ENCODE measurements at regions not wholly inside any gene's neighbourhood (a gene's known extent, or its start where the extent isn't known, plus 50 kb on each side); places are given as distances from the start of the nearest gene placed in this dataset.

- H3K36me3 Mint-ChIP-seq (ENCODE audit: low read depth) = no peaks in the 10 kb centered on the region
- no peak overlapping the region for H3K27ac Mint-ChIP-seq
- no peaks in the 10 kb centered on the region for H3K27me3 Mint-ChIP-seq (ENCODE audit: low read depth)
- no peaks in the 10 kb centered on the region for H3K9me3 Mint-ChIP-seq
- H3K4me1 Mint-ChIP-seq (ENCODE audit: low read depth) = no peaks in the 10 kb centered on the region
- H3K4me3 Mint-ChIP-seq = no peak overlapping the region
- no peak for DNase-seq (ENCODE audit: low spot score)
These were observed 261.4 kb downstream of the BAMBI start for GRCh38 chr10:28938745-28939144.

DNA sequence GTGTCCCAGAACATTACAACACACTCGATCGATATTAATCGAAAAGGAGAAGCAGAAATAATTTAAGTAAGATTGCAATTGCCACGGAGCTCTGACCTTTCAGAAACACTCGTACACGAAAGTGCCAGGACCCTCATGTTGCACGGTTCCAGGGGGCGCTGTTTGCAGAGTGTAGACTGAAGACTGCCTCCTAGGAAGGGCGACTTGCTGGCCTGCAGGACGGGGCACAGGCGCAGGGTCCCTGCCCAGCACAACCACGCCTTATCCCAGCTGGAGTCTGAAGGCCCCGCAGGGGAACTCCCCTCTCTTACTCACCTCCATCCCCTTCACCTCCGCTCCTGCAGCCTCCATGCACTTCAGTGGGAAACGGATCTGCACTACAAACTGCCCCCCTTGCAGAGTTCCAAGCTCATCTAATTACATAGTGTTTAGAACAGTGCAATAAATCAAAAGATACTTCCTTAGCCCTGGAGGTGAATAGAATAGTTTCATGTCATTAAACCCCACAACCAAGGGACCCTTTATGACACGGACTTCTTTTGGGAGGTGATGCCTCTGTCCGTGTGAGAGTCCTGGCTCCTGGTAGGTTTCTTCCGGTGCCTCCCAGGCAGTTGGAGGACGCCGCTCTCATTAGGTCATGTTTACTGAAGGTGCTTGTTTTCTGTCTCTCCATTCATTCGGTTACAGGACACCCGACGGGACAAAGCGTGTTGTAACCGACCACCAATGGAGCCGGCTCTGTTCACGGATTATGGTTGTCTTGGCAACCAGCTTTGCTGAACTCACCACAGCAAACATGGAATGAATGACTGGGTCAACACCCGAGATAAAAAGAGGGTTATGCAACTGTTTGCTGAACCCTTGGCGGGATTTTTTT lies 262.2 kb downstream of the BAMBI start:
- Mint-ChIP-seq H3K27me3 (ENCODE audit: low read depth) (no peaks in the 10 kb centered on the region), H3K36me3 (ENCODE audit: low read depth) (no peaks in the 10 kb centered on the region), H3K9me3 (no peaks in the 10 kb centered on the region), H3K27ac (no peak overlapping the region), H3K4me1 (ENCODE audit: low read depth) (no peaks in the 10 kb centered on the region), H3K4me3 (no peak overlapping the region)
- DNase-seq (ENCODE audit: low spot score) = no peak

DNA sequence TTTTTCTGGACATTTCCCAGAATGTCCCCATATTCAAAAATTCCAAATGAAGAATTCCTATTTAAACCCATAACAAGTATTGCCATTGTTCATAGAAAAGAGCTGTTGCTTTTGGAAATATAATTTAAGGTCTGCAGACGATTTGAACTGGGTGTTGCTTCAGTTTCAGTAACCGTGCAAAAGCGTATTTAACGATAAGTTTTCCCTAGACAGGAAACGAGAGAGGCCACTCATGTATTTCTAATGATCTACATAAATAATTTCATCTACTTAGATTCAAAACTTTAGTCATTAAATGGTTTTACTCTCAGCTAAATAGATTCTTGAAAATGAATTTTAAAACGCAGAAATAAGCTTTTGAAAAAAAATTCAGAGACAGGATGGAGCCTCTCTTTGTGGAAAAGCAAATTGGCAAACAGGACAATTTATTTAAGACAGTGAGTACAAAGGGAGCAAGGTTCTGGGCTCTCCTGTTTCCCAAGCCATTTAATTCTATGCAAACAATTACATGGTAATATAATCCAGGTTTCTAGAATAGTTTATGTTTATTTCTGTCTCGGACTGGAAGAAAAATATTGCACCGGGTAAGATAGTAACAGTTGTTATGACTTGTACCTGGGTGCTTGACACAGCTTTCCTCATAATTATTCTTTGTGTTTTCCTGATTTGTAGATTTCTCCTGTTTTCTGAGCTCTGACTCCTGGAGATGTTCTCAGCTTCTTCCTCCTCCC lies 263.0 kb downstream of the BAMBI start:
- Mint-ChIP-seq H3K4me3 (no peak overlapping the region), H3K36me3 (ENCODE audit: low read depth) (no peaks in the 10 kb centered on the region), H3K9me3 (no peaks in the 10 kb centered on the region), H3K4me1 (ENCODE audit: low read depth) (no peaks in the 10 kb centered on the region), H3K27ac (no peak overlapping the region), H3K27me3 (ENCODE audit: low read depth) (no peaks in the 10 kb centered on the region)
- no peak for DNase-seq (ENCODE audit: low spot score)

- Mint-ChIP-seq H3K4me1 (ENCODE audit: low read depth) (no peaks in the 10 kb centered on the region), H3K27ac (no peak overlapping the region), H3K27me3 (ENCODE audit: low read depth) (no peaks in the 10 kb centered on the region), H3K9me3 (no peaks in the 10 kb centered on the region), H3K36me3 (ENCODE audit: low read depth) (no peaks in the 10 kb centered on the region), H3K4me3 (no peak overlapping the region)
- no peak for DNase-seq (ENCODE audit: low spot score)
These were observed 264.7 kb downstream of the BAMBI start for GRCh38 chr10:28942012-28942411.

- H3K4me3 Mint-ChIP-seq = no peak overlapping the region
- H3K4me1 Mint-ChIP-seq (ENCODE audit: low read depth) = no peaks in the 10 kb centered on the region
- H3K27me3 Mint-ChIP-seq (ENCODE audit: low read depth) = no peaks in the 10 kb centered on the region
- H3K27ac Mint-ChIP-seq = no peak overlapping the region
- DNase-seq (ENCODE audit: low spot score) = no peak
- H3K36me3 Mint-ChIP-seq (ENCODE audit: low read depth) = no peaks in the 10 kb centered on the region
- H3K9me3 Mint-ChIP-seq = no peaks in the 10 kb centered on the region
These were observed 268.6 kb downstream of the BAMBI start for GRCh38 chr10:28945959-28946358.

GRCh38 chr10:28946479-28946878 lies 269.2 kb downstream of the BAMBI start:
- Mint-ChIP-seq H3K27me3 (ENCODE audit: low read depth) (no peaks in the 10 kb centered on the region), H3K36me3 (ENCODE audit: low read depth) (no peaks in the 10 kb centered on the region), H3K4me3 (no peak overlapping the region), H3K9me3 (no peaks in the 10 kb centered on the region), H3K27ac (no peak overlapping the region), H3K4me1 (ENCODE audit: low read depth) (no peaks in the 10 kb centered on the region)
- no peak for DNase-seq (ENCODE audit: low spot score)

DNA sequence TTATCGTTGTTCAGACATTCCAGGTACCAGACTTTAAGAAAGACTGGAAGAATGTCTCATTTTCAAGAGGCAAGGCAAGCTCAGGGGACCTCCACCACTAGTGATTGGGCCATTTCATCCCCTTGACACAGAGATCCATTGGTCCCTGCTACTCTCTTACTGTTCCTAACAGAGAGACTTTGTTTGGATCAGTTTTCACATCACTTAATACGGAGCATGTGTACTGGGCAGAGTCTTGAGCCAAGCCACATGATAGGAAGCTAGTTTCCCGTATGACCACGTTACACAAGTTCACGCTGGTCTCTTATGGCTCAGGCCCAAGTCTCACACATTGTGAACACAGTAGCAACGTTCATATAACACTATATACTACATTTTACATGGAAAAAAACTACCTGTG lies 269.9 kb downstream of the BAMBI start:
- H3K4me3 Mint-ChIP-seq = no peak overlapping the region
- H3K4me1 Mint-ChIP-seq (ENCODE audit: low read depth) = no peaks in the 10 kb centered on the region
- no peaks in the 10 kb centered on the region for H3K27me3 Mint-ChIP-seq (ENCODE audit: low read depth)
- no peak overlapping the region for H3K27ac Mint-ChIP-seq
- no peak for DNase-seq (ENCODE audit: low spot score)
- no peaks in the 10 kb centered on the region for H3K36me3 Mint-ChIP-seq (ENCODE audit: low read depth)
- H3K9me3 Mint-ChIP-seq = no peaks in the 10 kb centered on the region

- Mint-ChIP-seq H3K27me3 (ENCODE audit: low read depth) (no peaks in the 10 kb centered on the region), H3K36me3 (ENCODE audit: low read depth) (no peaks in the 10 kb centered on the region), H3K4me1 (ENCODE audit: low read depth) (no peaks in the 10 kb centered on the region)
These were observed 270.7 kb downstream of the BAMBI start for GRCh38 chr10:28948046-28948445.

DNA sequence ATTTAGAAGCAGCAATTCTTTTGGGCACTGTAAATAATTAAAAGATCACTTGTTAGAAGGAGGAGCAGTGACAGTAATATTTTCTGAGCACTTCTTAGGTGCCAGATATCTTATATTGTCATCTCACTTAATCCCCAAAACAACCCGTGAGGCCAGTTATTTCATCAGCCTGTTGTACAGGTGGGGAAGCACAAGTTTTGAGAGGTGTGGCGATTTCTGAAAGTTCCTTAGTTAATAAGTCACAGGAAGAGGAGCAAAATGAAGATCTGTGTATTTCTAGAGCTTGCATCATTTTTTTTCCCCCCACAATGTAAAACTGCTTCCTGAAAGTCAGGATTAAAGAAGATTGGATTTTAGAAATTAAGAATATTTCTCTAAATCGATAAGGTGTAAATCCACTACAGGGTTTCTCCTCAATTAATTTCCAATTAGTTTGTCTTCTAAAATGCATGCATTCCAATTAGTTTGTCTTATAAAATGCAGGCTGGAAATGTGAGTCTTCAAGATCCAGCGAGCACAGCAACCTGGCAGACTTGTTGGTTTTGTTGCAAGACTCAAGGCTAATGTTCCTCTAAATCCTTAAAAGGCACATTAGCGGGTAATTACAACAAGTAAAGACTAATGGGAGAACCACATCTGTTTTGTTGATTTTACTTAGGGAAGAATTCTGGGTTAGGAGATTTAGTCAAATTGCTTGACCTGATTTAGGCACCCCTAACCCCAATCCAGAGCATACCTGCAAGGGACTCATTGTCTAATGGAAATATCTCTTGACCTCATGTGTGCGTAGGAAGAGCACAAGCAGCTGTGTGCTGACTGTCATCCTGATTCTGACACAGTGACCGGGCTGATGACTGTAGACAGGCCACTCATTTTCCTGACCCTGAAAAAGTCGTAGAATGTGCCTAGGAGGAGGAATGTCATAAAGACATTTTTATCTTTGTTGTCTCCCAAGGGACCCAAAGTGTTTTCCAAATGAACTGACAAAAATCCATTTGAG lies 272.0 kb downstream of the BAMBI start:
- Mint-ChIP-seq H3K4me3 (no peak overlapping the region), H3K27me3 (ENCODE audit: low read depth) (peaks cover 1% of the 10 kb centered on the region), H3K36me3 (ENCODE audit: low read depth) (no peaks in the 10 kb centered on the region), H3K9me3 (no peaks in the 10 kb centered on the region), H3K27ac (no peak overlapping the region), H3K4me1 (ENCODE audit: low read depth) (no peaks in the 10 kb centered on the region)
- DNase-seq (ENCODE audit: low spot score) = no peak

More at GRCh38 chr10:28948046-28948445, 270.7 kb downstream of the BAMBI start:
- DNase-seq (ENCODE audit: low spot score) = no peak
- Mint-ChIP-seq H3K9me3 (no peaks in the 10 kb centered on the region), H3K27ac (no peak overlapping the region), H3K4me3 (no peak overlapping the region)

DNA sequence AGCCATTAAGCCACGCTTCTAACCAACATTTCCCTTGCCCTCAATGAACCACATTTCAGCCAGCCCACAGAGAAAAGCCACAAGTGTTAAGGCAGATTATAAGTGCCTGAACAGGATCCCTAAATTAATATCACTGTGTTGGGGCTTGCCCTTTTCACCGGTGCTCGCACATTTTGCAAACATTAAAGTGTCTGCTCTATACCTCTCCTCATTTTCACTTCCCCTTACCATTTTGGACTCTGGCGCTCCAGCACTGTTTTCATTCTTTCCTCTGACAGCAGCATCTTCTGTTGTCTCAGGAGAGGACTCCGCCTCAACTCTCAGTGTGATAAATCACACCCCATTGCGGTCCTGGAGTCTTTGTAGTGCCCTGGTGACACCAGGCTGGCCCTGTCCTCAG lies 274.2 kb downstream of the BAMBI start:
- Mint-ChIP-seq H3K27me3 (ENCODE audit: low read depth) (peaks cover 2% of the 10 kb centered on the region), H3K9me3 (no peaks in the 10 kb centered on the region), H3K4me3 (no peak overlapping the region), H3K27ac (no peak overlapping the region), H3K4me1 (ENCODE audit: low read depth) (no peaks in the 10 kb centered on the region), H3K36me3 (ENCODE audit: low read depth) (no peaks in the 10 kb centered on the region)
- no peak for DNase-seq (ENCODE audit: low spot score)

DNA sequence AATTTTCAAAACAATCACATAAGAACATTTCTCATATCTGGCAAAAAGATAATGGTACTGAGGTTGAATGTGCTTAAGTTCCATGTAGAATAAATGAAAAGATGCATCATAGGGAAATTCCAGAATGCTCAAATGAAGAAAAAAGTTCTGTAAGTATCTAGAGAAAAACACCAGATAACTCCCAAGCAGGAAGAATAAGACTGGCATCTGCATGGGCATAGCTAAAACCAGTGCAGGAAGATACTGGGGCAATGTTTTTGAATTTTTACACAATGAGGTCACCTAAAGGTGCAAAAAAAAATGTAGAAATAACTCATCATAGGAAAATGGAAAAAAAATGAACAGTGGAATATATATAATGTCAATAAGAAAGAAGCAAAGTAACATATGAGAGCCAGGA lies 275.2 kb downstream of the BAMBI start:
- Mint-ChIP-seq H3K4me1 (ENCODE audit: low read depth) (no peaks in the 10 kb centered on the region), H3K27ac (no peak overlapping the region), H3K9me3 (no peaks in the 10 kb centered on the region), H3K4me3 (no peak overlapping the region), H3K36me3 (ENCODE audit: low read depth) (no peaks in the 10 kb centered on the region), H3K27me3 (ENCODE audit: low read depth) (peaks cover 2% of the 10 kb centered on the region)
- DNase-seq (ENCODE audit: low spot score) = no peak

- H3K4me3 Mint-ChIP-seq = no peak overlapping the region
- H3K36me3 Mint-ChIP-seq (ENCODE audit: low read depth) = no peaks in the 10 kb centered on the region
- H3K27ac Mint-ChIP-seq = no peak overlapping the region
- no peaks in the 10 kb centered on the region for H3K4me1 Mint-ChIP-seq (ENCODE audit: low read depth)
- peaks cover 2% of the 10 kb centered on the region for H3K27me3 Mint-ChIP-seq (ENCODE audit: low read depth)
- H3K9me3 Mint-ChIP-seq = no peaks in the 10 kb centered on the region
- DNase-seq (ENCODE audit: low spot score) = no peak
These were observed 276.9 kb downstream of the BAMBI start for GRCh38 chr10:28954211-28954610.

DNA sequence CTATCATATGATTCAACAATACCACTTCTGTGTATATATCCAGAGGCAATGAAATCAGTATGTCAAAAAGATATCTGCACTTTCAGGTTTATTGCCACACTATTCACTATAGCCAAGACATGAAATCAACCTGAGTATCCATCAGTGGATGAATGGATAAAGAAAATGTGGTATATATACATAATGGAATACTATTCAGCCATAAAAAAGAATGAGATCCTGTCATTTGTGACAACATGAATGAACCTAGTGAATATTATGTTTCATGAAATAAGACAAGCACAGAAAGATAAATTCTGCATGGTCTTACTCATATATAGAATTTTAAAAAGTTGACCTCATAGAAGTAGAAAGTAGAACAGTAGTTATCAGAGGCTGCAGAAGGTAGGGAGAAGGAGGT lies 281.1 kb downstream of the BAMBI start:
- H3K9me3 Mint-ChIP-seq = no peaks in the 10 kb centered on the region
- H3K4me1 Mint-ChIP-seq (ENCODE audit: low read depth) = no peaks in the 10 kb centered on the region
- no peak overlapping the region for H3K27ac Mint-ChIP-seq
- no peaks in the 10 kb centered on the region for H3K36me3 Mint-ChIP-seq (ENCODE audit: low read depth)
- DNase-seq (ENCODE audit: low spot score) = no peak
- H3K4me3 Mint-ChIP-seq = no peak overlapping the region
- H3K27me3 Mint-ChIP-seq (ENCODE audit: low read depth) = peaks cover 2% of the 10 kb centered on the region

All from T-helper 2 cell treated with Interferon-gamma antibody and Interleukin-4, amounts not matched to agents 5 μg/mL and 100 μg/mL, for 36 hours (primary cell).